ENCODE measurements at regions not wholly inside any gene's neighbourhood (a gene's known extent, or its start where the extent isn't known, plus 50 kb on each side); places are given as distances from the start of the nearest gene placed in this dataset.

DNA sequence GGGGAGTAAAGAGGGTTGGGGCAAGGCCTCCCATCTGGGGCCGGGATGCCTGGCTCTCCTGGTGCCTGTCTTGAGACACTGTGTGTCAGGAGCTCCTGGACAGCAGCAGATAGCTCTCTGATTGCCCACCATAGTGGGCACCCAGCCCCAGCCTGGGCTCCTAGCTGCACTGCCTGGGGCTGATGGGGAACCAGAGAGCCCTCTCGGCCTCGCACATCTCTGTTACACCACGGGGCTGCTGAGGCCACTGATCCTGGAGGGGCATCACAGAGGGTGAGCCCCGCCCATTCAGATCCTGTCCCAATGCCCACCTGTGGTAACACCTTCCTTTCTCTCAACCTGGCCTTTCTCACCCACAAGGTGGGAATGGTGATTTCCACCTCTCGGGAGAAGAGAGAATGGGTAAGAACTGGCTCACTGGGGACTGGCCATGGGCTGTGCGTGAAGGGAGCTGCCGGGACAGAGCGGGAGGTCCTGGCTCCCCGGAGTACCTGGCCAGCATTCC lies 135.9 kb downstream of the URI1 start:
- no peak for DNase-seq (ENCODE audit: low read depth)
- TF ChIP-seq, protein P1, sequence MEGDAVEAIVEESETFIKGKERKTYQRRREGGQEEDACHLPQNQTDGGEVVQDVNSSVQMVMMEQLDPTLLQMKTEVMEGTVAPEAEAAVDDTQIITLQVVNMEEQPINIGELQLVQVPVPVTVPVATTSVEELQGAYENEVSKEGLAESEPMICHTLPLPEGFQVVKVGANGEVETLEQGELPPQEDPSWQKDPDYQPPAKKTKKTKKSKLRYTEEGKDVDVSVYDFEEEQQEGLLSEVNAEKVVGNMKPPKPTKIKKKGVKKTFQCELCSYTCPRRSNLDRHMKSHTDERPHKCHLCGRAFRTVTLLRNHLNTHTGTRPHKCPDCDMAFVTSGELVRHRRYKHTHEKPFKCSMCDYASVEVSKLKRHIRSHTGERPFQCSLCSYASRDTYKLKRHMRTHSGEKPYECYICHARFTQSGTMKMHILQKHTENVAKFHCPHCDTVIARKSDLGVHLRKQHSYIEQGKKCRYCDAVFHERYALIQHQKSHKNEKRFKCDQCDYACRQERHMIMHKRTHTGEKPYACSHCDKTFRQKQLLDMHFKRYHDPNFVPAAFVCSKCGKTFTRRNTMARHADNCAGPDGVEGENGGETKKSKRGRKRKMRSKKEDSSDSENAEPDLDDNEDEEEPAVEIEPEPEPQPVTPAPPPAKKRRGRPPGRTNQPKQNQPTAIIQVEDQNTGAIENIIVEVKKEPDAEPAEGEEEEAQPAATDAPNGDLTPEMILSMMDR (IDR thresholded peaks at IDR 0.05; ENCODE audit: insufficient read depth, low read depth, low read length), result no peak

DNA sequence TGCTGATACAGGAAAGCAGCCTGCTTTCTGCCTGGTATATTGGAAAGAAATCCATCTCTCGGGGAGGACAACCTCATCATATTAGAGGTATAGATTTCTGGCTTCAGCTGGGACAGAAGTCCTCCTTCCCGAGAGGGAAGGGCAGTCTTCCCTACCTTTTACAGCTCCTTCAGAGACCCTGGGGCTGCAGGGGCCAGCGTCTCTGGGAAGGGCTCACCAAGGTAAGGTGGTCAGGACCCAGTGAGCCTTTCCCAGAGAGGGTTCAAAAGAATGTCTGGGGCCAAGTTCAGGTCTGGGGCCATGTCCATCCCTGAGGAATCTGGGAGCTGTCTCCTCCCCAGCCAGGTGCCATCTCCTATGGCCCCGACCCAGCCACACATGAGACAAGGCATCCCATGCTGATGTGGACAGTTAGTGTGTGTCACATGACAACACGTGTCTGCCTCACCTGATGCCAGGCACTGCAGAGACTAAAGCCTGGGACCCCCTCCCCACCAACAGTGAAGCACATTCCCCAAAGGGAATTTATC lies 136.4 kb downstream of the URI1 start:
- no peak overlapping the region for H3K4me3 ChIP-seq (ENCODE audit: low read depth, low read length)
- no peak for DNase-seq (ENCODE audit: low read depth)

More for the DNA sequence above, 135.9 kb downstream of the URI1 start:
- no peak overlapping the region for H3K4me3 ChIP-seq (ENCODE audit: low read depth, low read length)

DNA sequence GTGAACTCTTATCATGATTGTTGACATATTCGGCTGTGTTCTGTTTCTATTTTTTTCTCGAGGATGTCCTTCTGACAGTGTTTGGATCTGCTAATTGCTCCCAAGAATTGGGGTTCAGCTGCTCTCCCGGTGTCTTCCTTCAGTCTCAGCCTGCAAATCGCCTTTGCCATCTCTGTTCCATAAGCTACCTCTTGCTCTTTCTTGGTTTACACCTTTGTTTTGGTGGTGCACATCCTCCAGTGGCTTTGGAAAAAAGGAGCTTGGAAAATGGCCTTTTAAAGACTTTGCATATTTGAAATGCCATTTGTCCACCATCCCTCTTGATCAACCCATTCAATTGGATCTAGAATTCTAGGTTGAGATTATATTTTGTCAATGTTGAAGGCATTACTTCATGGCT lies 137.2 kb downstream of the URI1 start:
- TF ChIP-seq, protein P1 (IDR thresholded peaks at IDR 0.05; ENCODE audit: insufficient read depth, low read depth, low read length), result no peak
- DNase-seq (ENCODE audit: low read depth), result no peak
- no peak overlapping the region for H3K4me3 ChIP-seq (ENCODE audit: low read depth, low read length)

More for the DNA sequence above, 136.4 kb downstream of the URI1 start:
- TF ChIP-seq, protein P1 (IDR thresholded peaks at IDR 0.05; ENCODE audit: insufficient read depth, low read depth, low read length), result no peak

DNA sequence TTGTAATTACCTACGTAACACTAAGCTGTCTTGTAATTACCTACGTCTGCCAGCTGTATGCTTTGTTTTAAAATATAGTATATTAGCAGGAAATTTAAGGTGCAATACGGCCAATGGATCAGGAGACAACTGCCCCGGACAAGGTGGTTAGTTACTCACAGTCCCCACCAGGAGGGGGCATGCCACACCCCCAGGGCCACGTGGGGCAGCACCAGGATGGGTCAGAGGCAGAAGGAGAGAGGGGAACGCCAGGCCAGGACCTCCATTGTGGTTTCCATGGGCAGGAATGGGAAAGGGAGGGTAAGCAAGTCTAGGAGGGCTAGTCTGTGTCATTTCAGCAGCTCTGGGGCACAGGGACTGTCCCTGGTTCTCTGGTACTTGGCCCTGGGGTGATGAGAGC lies 140.1 kb downstream of the URI1 start:
- TF ChIP-seq, protein P1 (IDR thresholded peaks at IDR 0.05; ENCODE audit: insufficient read depth, low read depth, low read length), result no peak

DNA sequence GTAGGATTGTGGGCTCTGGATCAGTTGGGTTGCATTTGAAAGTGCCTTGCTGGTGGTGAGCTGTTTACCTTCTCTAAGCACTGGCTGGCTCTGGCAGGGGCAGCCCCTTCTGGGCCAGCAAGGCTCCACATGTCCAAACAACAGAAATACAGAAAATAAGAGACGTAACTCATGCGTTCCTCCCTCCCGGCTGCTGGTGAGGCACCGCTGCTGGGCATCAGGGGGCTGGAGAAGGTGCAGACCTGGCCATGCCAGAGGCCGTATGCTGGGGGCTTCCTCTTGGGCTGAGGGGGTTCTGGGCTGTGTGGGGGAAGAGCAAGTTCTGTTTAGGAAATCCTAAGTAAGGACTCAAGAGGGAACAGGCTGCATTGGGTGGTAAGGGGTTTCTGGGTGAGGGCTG lies 140.6 kb downstream of the URI1 start:
- TF ChIP-seq, protein P1 (IDR thresholded peaks at IDR 0.05; ENCODE audit: insufficient read depth, low read depth, low read length), result no peak
- DNase-seq (ENCODE audit: low read depth), result no peak
- no peak overlapping the region for H3K4me3 ChIP-seq (ENCODE audit: low read depth, low read length)

More for the DNA sequence above, 140.1 kb downstream of the URI1 start:
- DNase-seq (ENCODE audit: low read depth), result no peak
- no peak overlapping the region for H3K4me3 ChIP-seq (ENCODE audit: low read depth, low read length)

DNA sequence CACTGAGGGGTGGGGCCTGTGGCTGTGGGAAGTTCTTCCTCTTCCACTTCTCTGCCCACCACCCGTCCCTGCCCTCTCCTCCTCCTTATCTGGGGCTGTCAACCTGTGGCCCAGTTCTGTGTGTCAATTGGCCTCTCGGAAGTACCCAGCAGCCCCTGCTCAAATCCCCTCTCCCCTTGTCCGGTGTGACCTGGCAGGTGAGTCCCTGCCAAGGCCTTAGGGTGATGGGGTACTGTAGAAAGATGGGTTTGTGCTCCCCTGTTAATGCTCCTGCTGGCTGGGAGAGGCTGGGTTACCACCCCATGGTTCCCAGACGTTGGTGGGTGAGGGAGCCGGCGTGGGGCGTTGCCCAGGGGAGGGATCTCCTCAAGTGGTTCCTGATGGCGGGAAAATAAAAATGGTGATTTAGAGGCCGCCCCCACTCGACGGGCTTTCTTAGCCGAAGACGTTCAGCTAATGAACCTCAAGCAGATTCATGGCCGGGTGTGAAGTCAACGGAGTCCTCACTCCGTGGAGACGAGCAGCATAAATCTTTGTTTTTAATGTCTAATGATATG lies 141.2 kb downstream of the URI1 start:
- H3K4me3 ChIP-seq (ENCODE audit: low read depth, low read length), result no peak overlapping the region
- TF ChIP-seq, protein P1 (IDR thresholded peaks at IDR 0.05; ENCODE audit: insufficient read depth, low read depth, low read length), result no peak
- no peak for DNase-seq (ENCODE audit: low read depth)
